NCI-H2107 treated with DMSO at 0.1 percent for 48 hours (cell line): ENCODE measurements at regions not wholly inside any gene's neighbourhood (a gene's known extent, or its start where the extent isn't known, plus 50 kb on each side); places are given as distances from the start of the nearest gene placed in this dataset.
A peak's percentile ranks its signal among the peaks of the same experiment; 100 is the strongest.
"Not testable (repeated sequence)": the region's sequence is repeated elsewhere in the genome, so short reads cannot be mapped to it uniquely, and the experiment has no call there.

Source experiments
- DNase-seq: peaks from one replicate; lab custom pipeline; 2025; ENCODE audit not compliant: unreplicated experiment; lab: John Stamatoyannopoulos, UW

DNA sequence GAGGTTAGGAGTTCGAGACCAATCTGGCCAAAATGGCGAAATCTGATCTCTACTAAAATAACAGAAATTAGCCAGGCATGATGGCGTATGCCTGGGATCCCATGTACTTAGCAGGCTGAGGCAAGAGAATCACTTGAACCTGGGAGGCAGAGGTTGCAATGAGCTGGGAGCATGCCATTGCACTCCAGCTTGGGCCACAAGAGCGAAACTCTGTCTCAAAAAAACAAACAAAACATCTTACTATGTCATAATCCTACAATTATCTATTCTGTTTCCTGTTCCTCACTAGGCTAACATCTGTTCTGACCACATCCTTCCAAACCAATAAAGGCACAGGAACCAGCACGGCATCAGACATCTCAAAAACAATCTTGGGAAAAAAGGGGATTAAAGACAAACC is 361.8 kb upstream of the UBE2E3 start:
- DNase-seq: no peak

- DNase-seq: no peak
Measured at GRCh38 chr2:180614776-180615175, 365.6 kb upstream of the UBE2E3 start.

DNA sequence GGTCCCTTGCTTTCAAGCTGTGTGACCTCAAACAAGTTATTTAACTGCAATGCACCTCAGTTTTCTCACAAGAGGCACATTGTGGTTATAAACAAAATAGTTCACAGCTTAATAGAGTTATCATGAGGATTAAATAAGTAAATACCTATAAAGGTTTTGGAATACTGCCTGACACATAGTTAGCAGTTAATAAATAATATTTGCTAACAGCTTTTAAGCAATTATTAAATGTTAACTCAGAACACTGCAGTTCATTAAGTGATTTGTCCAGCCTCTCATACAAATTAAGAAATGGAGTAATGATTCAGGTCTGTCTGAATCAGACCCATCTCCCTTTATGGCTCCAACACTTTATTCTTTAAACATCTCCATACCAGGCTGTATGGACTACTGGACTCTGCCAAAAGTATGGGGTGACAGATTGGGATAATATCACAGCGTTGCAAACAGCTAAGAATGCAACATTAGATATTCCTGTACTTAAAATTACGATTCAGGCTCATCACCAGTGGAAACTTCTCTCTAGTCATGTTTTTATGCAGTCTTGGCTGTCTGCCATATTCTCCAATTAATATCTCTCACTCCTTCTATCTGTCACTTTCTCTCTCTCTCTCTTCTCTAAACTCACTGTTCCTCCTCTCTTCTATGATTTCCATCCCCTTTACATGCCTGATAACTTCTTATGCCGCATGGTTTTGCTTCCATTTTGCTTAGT is 370.6 kb upstream of the UBE2E3 start:
- DNase-seq: no peak

DNA sequence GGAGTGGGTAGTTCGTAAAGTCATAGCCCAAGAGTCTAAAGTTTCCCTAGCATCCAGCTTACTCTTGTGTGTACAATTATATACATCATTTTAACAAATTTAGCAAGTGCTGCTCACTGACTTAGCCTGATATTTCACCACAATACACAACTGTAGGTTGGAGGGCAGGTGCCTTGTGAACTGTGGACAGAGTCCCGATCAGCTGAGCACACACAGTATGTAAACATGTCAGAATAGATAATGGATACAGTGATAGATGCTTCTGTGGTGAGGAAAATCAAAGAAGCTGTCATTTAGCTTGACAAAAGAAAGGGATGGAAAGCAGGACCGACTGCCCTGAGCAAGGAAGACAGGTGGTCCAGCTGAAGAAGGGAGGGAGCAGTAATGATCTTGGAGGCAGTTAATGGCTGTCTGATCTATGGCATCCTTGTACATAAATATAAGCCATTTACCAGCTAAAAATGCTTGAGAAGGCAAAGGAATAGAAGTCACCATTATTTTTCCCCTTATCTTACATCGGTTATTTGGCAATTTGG is 372.8 kb upstream of the UBE2E3 start:
- DNase-seq: peak; percentile 25

- no peak for DNase-seq
Measured at GRCh38 chr2:180604077-180604476, 376.3 kb upstream of the UBE2E3 start.

DNA sequence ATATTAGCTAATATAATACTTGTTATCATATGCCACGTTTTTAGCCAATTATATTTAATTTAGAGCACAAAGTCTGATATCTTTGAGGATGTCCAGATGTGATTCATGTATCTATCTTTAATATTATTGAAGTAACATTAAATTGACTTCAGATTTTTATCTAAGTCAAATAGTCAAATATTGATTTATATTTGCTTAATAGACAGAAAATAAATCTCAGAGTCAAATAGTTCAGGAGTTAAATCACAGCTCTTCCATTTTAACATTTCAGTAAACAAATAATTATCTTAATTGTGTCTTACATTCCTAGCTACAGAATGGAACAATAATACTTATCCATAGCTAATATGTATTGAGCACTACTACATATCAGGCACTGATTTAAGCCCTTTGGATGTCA is 379.4 kb upstream of the UBE2E3 start:
- no peak for DNase-seq

- DNase-seq: no peak
Measured at GRCh38 chr2:180599804-180600203, 380.6 kb upstream of the UBE2E3 start.

DNA sequence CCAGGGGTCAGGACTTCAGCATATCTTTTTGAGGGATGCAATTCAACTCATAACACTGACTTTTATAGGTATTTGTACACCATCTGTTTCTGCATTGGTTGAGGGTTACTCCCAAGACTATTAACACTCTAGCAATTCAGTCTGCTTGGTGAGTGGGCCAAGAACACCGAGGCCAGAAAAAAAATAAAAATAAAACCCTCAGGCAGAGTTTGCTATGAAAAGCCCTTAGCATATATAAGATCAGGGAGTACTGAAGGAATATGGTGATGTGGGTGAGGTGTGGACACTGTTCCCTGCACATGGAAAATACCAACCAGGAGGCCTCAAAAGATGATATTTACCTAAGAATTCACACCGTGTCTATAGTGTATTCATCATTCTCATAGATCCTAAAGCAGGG is 383.2 kb upstream of the UBE2E3 start:
- no peak for DNase-seq

DNA sequence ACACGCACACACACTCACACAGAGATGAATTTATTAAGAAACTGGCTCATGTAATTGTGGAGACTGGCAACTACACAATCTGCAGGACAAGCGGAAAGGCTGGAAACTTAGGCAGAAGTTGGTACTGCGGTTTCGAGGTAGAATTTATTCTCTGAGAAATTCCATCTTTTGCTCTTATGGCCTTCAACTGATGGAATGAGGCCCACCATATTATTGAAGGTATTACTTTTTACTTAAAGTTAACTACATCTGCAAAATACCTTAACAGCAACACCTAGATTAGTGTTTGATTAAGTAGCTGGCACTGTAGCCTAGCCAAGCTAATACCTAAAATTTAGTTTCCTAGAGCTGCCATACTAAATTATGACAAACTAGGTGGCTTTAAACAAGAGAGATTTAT is 384.0 kb upstream of the UBE2E3 start:
- no peak for DNase-seq

DNA sequence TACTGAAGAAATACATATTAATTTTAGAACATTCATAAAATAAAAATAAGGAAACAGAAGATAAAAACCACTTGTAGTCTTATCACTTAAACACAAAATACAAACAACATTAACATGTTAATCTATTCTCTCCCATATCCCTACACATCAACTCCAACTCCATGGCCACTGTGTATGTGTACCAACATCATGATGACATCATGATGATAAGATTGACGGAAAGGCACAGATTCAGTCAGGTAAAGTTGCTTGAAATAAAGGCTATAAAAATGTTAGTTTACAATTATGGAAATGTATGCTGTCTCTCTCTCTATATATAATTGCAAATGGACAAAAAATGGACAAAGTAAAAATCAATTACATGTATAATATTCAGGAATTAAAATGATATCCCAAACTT is 388.5 kb upstream of the UBE2E3 start:
- no peak for DNase-seq

GRCh38 chr2:180591093-180591781 is 389.2 kb upstream of the UBE2E3 start:
- DNase-seq: not testable (repeated sequence)

- no peak for DNase-seq
Measured at GRCh38 chr2:180583441-180584140, 396.8 kb upstream of the UBE2E3 start.

GRCh38 chr2:180579388-180579787 is 401.0 kb upstream of the UBE2E3 start:
- DNase-seq: no peak

GRCh38 chr2:180578441-180578840 is 402.0 kb upstream of the UBE2E3 start:
- no peak for DNase-seq

DNA sequence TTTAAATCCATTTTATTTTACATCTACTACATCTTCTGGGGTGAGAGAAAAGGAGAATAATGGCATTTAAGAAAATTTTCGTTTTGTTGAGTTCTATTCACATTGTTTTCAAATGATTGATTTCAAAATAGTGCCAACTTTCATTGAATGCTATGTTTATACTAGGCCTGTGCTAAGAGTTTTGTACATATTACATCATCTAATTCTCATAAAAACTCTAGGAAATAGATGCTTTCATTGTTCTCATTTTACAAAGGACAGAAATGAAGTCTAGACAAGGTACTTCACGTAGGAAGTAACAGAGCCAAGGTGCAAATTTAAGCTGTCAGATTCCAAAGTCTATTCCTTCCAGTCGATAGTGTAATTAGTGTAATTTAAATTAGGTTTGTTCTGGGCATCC is 402.8 kb upstream of the UBE2E3 start:
- DNase-seq: no peak

DNA sequence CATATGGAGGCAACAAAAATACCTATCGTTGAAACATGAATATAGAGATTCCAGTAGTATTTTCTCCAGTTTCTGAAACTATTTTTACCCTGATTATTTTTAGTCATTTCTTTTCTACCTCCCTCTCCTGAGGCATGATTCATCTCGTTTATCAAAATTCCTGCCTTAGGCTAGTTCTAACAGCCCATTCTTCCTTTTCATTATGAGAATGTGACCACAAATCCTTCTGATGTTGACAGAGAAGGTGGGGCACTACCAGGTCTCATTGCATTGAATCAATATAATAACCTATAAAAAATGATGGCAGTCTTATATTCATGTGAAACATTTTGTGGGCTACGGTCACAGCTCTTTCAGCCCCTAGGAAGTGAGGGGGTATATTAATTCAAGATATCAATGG is 406.5 kb upstream of the UBE2E3 start:
- DNase-seq: no peak

DNA sequence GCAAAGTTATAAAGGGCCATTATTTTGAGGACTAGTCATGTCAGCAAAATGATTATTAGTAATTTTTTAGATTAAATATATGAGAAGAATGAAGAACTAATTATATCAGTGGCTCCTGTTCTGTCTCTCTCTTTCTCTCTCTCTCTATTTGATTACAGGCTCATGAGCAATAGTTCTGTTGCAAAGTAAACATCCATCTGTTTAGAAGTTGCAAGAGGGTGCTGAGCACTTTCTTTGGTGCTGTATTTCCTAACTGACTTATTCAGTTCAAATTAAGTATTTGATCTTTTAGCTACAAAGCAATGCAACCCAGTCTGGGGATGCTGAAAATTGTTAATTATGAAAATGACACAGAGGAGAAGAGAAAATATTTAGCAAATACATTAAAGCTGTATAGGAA is 408.1 kb upstream of the UBE2E3 start:
- DNase-seq: no peak

DNA sequence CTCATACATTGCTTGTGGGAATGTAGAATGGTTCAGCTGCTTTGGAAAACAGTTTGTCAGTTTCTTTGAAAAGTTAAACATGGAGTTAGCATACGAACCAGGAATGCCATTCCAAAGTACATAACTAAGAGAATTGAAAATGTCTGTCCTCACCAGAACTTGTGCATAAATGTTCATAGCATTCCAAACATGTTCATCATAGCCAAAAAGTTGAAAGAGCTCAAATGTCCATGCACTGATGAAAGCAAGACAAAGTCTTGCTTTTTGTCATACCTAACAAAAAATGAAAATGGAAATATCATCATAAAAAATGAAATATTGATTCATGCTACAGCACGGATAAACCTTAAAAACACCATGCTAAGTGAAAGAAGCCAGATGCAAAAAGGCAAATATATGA is 408.8 kb upstream of the UBE2E3 start:
- DNase-seq: no peak

DNA sequence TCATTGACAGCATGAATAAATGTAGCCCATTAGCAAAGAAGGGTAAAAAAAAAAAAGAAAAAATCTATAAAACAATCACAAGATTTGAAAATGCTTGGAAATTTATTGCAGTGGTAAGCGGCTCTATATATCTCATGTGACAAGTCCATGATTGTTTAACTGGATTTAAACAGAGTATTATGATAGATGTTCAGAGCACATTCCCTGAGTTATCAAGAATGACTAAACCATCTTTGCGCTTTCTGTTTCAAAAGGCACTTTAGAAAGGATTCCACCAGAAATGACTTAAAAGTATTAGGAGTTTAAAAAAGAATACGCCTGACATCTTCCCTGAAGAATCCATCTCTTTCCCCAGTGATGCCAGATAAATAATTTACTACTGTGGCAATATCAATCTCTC is 409.5 kb upstream of the UBE2E3 start:
- no peak for DNase-seq

GRCh38 chr2:180564051-180564450 is 416.4 kb upstream of the UBE2E3 start:
- no peak for DNase-seq

- no peak for DNase-seq
Measured at GRCh38 chr2:180562378-180562777, 418.0 kb upstream of the UBE2E3 start.

DNA sequence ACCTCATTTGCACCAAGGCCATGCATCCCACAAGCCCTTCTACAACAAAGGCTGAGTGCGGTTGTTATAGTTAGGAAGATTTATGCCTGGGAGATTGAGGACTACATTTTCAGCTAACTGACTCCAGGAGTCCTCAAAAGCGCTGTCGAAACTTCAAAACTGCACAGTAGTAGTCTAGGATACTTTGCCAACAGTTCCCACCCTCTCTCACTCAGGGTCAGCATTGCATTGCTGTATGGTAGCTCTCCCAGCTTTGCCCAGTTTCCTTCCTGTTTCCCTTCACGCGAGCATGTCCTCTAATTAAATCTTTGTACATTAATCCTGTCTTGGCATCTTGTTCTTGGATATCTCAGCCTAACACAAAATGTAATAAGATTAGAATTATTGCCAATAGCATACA is 420.6 kb upstream of the UBE2E3 start:
- no peak for DNase-seq
